OCI-LY1 (cell line): ENCODE measurements at regions not wholly inside any gene's neighbourhood (a gene's known extent, or its start where the extent isn't known, plus 50 kb on each side); places are given as distances from the start of the nearest gene placed in this dataset.

Experiments used
- H2AFZ ChIP-seq: fragments of 200-600 bp; sonication (generic), shearing (Covaris generic); 2 replicates; pipeline ENCODE4 v1.6.0; 2014; ENCODE audit warnings: antibody characterized with exemption, mild to moderate bottlenecking, low read length
- H3F3A ChIP-seq: fragments of 200-600 bp; sonication (generic), shearing (Covaris generic); 2 replicates; pipeline ENCODE4 v1.6.0; 2014; ENCODE audit warnings: mild to moderate bottlenecking, antibody characterized with exemption, low read length, moderate library complexity; ENCODE audit not compliant: insufficient read depth
- H3K27ac ChIP-seq: fragments of 200-600 bp; sonication (generic); 2 replicates; pipeline ENCODE4 v1.5.1; 2014; ENCODE audit warnings: low read length, mixed run types, mild to moderate bottlenecking, low read depth; ENCODE audit not compliant: poor library complexity, severe bottlenecking
- H3K27me3 ChIP-seq: fragments of 200-600 bp; sonication (generic); 2 replicates; pipeline ENCODE4 v1.6.0; 2014; ENCODE audit warnings: antibody characterized with exemption, mild to moderate bottlenecking, low read length, moderate library complexity; ENCODE audit not compliant: insufficient read depth
- H3K36me3 ChIP-seq: fragments of 200-600 bp; sonication (generic); 2 replicates; pipeline ENCODE4 v1.6.1; 2014; ENCODE audit warnings: mild to moderate bottlenecking, antibody characterized with exemption, low read length, moderate library complexity, mixed read lengths; ENCODE audit not compliant: insufficient read depth
- H3K4me1 ChIP-seq: fragments of 200-600 bp; sonication (generic); 2 replicates; pipeline ENCODE4 v1.5.1; 2014; ENCODE audit warnings: mild to moderate bottlenecking, low read length, moderate library complexity; ENCODE audit not compliant: insufficient read depth, severe bottlenecking
- H3K4me2 ChIP-seq: fragments of 200-600 bp; sonication (generic), shearing (Covaris generic); 2 replicates; pipeline ENCODE4 v1.6.1; 2014; ENCODE audit warnings: low read length
- H3K4me3 ChIP-seq: fragments of 200-600 bp; sonication (generic); 2 replicates; pipeline ENCODE4 v1.5.1; 2014; ENCODE audit warnings: low read length, low read depth, mild to moderate bottlenecking, mixed read lengths; ENCODE audit not compliant: poor library complexity, severe bottlenecking
- H3K79me2 ChIP-seq: fragments of 200-600 bp; shearing (Covaris generic); 2 replicates; pipeline ENCODE4 v1.6.1; 2016; ENCODE audit warnings: mixed run types, low read length, mixed read lengths; ENCODE audit not compliant: insufficient read depth
- H3K9ac ChIP-seq: fragments of 200-600 bp; sonication (generic), shearing (Covaris generic); 2 replicates; pipeline ENCODE4 v1.6.1; 2014; ENCODE audit warnings: mild to moderate bottlenecking, low read length, mixed read lengths
- H3K9me2 ChIP-seq: fragments of 200-600 bp; sonication (generic), shearing (Covaris generic); 2 replicates; pipeline ENCODE4 v1.6.1; 2014; ENCODE audit warnings: low read depth, mild to moderate bottlenecking, low read length, mixed read lengths
- H3K9me3 ChIP-seq: fragments of 200-600 bp; shearing (Covaris generic); 2 replicates; pipeline ENCODE4 v1.6.1; 2014; ENCODE audit warnings: low read length, mixed read lengths
- H4K20me1 ChIP-seq: fragments of 200-600 bp; sonication (generic), shearing (Covaris generic); 2 replicates; pipeline ENCODE4 v1.6.0; 2016; ENCODE audit warnings: mild to moderate bottlenecking, low read length; ENCODE audit not compliant: insufficient read depth
- EZH2 ChIP-seq: fragments of 200-600 bp; sonication (generic), shearing (Covaris generic); IDR thresholded peaks from 2 replicates; pipeline ENCODE4 v1.8.0; 2017; ENCODE audit warnings: borderline replicate concordance, mixed run types, mild to moderate bottlenecking, antibody characterized with exemption, low read length, moderate library complexity, mixed read lengths
- TF ChIP-seq, protein P1 (sequence below): fragments of 200-600 bp; sonication (generic), shearing (Covaris generic); IDR thresholded peaks from 2 replicates; pipeline ENCODE4 v1.5.1; 2017; ENCODE audit warnings: mild to moderate bottlenecking, antibody characterized with exemption, low read length, moderate library complexity, mixed read lengths

DNA sequence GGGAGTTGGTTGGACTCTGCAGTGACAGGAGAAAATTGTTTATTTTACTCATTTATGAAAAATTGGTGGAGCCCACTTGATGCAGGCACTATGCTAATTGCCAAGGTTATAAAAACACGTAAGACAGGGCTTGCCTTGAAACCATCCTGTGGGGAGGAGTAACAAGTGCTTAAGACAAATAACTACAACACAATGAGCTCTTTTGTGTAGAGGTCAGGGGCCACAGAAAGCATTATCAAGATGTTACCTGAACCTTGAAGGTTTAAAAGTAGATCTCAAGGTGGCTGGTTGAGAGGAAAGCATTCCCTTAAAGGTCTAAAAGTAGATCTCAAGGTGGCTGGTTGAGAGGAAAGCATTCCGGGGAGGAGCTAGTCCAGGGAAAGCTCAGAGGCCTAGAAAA lies 381.8 kb upstream of the POU3F3 start:
- Histone ChIP-seq H3K4me3 (no peak overlapping the region), H4K20me1 (no peaks in the 10 kb centered on the region), H3K27ac (no peak overlapping the region), H3K4me2 (no peak overlapping the region), H3K36me3 (no peaks in the 10 kb centered on the region), H3K27me3 (no peaks in the 10 kb centered on the region), H3K9ac (no peak overlapping the region), H2AFZ (no peak overlapping the region), H3K4me1 (no peaks in the 10 kb centered on the region), H3K79me2 (no peaks in the 10 kb centered on the region), H3K9me3 (no peaks in the 10 kb centered on the region), H3K9me2 (no peaks in the 10 kb centered on the region), H3F3A (no peaks in the 10 kb centered on the region)
- TF ChIP-seq EZH2, result no peak

DNA sequence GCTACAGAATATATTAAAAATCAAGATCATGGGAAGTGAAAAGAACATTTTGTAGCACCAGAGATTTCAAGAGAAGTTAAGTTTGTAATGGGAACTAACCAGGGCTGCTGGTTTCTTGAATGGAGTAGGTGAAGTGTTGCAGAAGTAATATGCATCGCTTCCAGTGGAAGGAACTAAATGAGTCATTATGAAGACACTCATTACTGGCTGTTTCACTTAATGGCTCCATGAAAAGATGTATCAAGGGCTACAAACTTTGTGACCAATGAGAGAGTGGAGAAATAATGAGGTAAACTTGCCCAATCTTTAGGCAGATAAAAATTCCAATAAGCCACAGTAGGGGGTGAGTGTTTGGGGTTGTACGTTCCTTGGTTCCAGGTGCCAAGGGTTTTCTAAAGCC lies 380.4 kb upstream of the POU3F3 start:
- H4K20me1 ChIP-seq, result no peaks in the 10 kb centered on the region
- H3K27me3 ChIP-seq, result no peaks in the 10 kb centered on the region
- no peak overlapping the region for H3K4me3 ChIP-seq
- no peaks in the 10 kb centered on the region for H3K9me2 ChIP-seq
- H3K4me2 ChIP-seq, result no peak overlapping the region
- H3K79me2 ChIP-seq, result no peaks in the 10 kb centered on the region
- no peaks in the 10 kb centered on the region for H3K4me1 ChIP-seq
- H2AFZ ChIP-seq, result no peak overlapping the region
- no peaks in the 10 kb centered on the region for H3K9me3 ChIP-seq
- no peak overlapping the region for H3K27ac ChIP-seq
- H3F3A ChIP-seq, result no peaks in the 10 kb centered on the region
- TF ChIP-seq, protein P1, sequence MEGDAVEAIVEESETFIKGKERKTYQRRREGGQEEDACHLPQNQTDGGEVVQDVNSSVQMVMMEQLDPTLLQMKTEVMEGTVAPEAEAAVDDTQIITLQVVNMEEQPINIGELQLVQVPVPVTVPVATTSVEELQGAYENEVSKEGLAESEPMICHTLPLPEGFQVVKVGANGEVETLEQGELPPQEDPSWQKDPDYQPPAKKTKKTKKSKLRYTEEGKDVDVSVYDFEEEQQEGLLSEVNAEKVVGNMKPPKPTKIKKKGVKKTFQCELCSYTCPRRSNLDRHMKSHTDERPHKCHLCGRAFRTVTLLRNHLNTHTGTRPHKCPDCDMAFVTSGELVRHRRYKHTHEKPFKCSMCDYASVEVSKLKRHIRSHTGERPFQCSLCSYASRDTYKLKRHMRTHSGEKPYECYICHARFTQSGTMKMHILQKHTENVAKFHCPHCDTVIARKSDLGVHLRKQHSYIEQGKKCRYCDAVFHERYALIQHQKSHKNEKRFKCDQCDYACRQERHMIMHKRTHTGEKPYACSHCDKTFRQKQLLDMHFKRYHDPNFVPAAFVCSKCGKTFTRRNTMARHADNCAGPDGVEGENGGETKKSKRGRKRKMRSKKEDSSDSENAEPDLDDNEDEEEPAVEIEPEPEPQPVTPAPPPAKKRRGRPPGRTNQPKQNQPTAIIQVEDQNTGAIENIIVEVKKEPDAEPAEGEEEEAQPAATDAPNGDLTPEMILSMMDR, result no peak
- no peak for TF ChIP-seq EZH2
- H3K9ac ChIP-seq, result no peak overlapping the region
- H3K36me3 ChIP-seq, result no peaks in the 10 kb centered on the region

DNA sequence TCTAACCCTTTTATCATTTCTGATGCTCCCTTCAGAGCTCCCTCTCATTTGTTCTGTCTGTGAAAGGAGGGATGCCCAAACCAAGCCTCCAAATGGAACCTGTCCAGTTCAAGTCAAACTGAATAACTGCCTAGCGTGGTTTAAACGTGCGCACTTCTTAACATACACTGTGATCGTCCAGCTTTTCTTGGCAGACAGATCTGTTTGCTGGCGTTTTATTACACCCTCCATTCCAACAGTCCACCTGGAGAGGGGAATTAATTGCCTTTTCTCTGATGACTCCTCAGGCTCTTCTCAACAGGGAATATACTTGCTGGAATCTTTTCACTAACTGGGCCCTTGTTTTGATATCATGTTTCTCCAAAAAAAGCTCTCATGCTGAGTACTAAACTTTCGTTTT lies 379.2 kb upstream of the POU3F3 start:
- no peaks in the 10 kb centered on the region for H3K79me2 ChIP-seq
- no peak overlapping the region for H3K9ac ChIP-seq
- no peaks in the 10 kb centered on the region for H3K9me2 ChIP-seq
- no peak overlapping the region for H2AFZ ChIP-seq
- H3K27ac ChIP-seq, result no peak overlapping the region
- no peak overlapping the region for H3K4me2 ChIP-seq
- no peaks in the 10 kb centered on the region for H3K36me3 ChIP-seq
- no peak overlapping the region for H3K4me3 ChIP-seq
- no peak for TF ChIP-seq EZH2
- TF ChIP-seq, protein P1, result no peak
- no peaks in the 10 kb centered on the region for H3F3A ChIP-seq
- no peaks in the 10 kb centered on the region for H3K4me1 ChIP-seq
- no peaks in the 10 kb centered on the region for H3K27me3 ChIP-seq
- H3K9me3 ChIP-seq, result no peaks in the 10 kb centered on the region
- H4K20me1 ChIP-seq, result no peaks in the 10 kb centered on the region

DNA sequence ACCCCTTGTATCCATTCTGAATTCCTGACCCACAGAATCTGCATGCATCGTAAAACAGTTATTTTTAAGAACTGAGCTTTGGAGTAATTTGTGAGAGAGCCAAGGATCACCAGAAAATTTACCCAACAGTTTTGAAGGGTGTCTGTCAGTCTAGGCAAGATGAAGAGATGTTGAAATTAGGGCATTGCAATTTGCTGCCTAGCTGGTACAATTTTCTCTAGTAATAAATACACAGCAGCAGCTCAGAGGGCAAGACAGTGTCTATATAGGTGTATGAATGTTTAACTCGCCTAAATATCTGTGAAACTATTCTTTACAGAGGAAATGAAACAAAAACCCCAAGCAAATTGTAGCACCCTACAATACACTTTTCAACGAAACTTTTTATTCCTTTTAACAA lies 377.8 kb upstream of the POU3F3 start:
- no peaks in the 10 kb centered on the region for H3K27me3 ChIP-seq
- H3K9me3 ChIP-seq, result no peaks in the 10 kb centered on the region
- H3F3A ChIP-seq, result no peaks in the 10 kb centered on the region
- H4K20me1 ChIP-seq, result no peaks in the 10 kb centered on the region
- no peak for TF ChIP-seq EZH2
- TF ChIP-seq, protein P1, result no peak
- H3K9ac ChIP-seq, result no peak overlapping the region
- H3K27ac ChIP-seq, result no peak overlapping the region
- H3K4me2 ChIP-seq, result no peak overlapping the region
- no peak overlapping the region for H3K4me3 ChIP-seq
- H3K9me2 ChIP-seq, result no peaks in the 10 kb centered on the region
- no peaks in the 10 kb centered on the region for H3K79me2 ChIP-seq
- no peaks in the 10 kb centered on the region for H3K4me1 ChIP-seq
- H3K36me3 ChIP-seq, result no peaks in the 10 kb centered on the region
- H2AFZ ChIP-seq, result no peak overlapping the region
